AG10803 (cell line): ENCODE measurements at regions not wholly inside any gene's neighbourhood (a gene's known extent, or its start where the extent isn't known, plus 50 kb on each side); places are given as distances from the start of the nearest gene placed in this dataset.

ENCODE experiments used
- DNase-seq: peaks from one replicate; pipeline ENCODE4 v3.0.0; 2010; ENCODE audit warnings: low read depth
- H3K4me3 ChIP-seq: 2 replicates; pipeline ENCODE4 v1.5.1; 2011; ENCODE audit warnings: mild to moderate bottlenecking, low read length, control low read depth
- CTCF ChIP-seq: conservative IDR thresholded peaks from 2 replicates; pipeline ENCODE4 v1.5.1; 2011; ENCODE audit warnings: mild to moderate bottlenecking, low read length, control low read depth, inconsistent platforms

GRCh38 chr7:52668435-52668834, 367.0 kb upstream of the POM121L12 start:
- TF ChIP-seq CTCF = no peak
- H3K4me3 ChIP-seq = no peak overlapping the region
- DNase-seq = no peak

DNA sequence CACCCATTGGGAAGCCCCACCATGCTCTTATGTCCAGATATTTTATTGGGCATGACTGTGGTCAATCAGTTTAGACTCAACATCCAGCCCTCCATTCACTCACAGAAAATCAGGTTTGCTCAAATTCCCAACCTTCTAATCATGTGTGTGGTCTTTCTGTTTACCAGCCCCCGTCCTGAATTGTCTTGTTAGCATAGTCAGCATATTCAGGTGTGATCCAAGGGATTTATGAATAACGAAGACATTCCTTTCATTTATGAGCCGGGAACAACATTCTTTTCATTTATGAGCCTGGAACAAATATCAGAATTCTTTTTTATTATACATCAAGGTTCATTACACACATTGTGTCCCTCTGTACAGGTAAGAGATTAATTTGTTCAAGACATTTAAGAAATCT, 376.3 kb upstream of the POM121L12 start:
- no peak for TF ChIP-seq CTCF
- no peak for DNase-seq
- no peak overlapping the region for H3K4me3 ChIP-seq

DNA sequence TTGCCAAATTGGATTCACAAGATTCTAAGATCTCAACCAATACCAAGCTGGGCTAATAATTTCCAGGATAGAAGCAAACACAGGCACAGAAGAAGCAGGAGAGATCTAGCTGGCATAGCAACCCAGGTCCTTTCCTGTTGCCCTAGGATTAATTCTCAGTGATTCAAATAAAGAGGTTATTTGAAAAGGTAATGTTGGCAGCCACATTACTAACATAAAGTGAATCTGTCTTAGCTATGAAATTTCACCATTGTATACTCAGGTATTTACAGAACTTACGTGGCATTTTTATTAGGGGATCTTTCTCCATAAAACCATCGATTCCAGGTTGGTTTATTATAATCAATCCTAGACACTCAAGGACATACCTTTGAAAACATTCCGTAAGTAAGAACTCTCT, 379.3 kb upstream of the POM121L12 start:
- no peak for DNase-seq
- H3K4me3 ChIP-seq = no peak overlapping the region

GRCh38 chr7:52652621-52653020, 382.8 kb upstream of the POM121L12 start:
- TF ChIP-seq CTCF = no peak
- no peak overlapping the region for H3K4me3 ChIP-seq
- no peak for DNase-seq

More for the DNA sequence above, 379.3 kb upstream of the POM121L12 start:
- no peak for TF ChIP-seq CTCF

DNA sequence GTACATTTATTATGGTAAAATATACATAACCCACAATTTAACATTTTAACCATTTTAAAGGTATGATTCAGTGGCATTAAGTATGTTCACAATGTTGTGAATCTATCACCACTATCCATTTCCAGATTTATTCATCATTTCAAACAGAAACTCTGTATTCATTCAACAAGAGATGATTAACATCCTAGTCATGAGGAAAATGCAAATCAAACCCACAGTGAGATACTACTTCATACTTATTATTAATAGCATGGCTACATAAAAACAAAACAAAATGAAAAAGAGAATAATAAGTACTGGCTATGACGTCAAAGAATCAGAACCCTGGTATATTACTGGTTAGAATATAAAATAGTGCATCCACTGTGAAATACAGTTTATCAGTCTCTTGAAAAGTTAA, 386.6 kb upstream of the POM121L12 start:
- H3K4me3 ChIP-seq = no peak overlapping the region
- DNase-seq = no peak
- no peak for TF ChIP-seq CTCF

DNA sequence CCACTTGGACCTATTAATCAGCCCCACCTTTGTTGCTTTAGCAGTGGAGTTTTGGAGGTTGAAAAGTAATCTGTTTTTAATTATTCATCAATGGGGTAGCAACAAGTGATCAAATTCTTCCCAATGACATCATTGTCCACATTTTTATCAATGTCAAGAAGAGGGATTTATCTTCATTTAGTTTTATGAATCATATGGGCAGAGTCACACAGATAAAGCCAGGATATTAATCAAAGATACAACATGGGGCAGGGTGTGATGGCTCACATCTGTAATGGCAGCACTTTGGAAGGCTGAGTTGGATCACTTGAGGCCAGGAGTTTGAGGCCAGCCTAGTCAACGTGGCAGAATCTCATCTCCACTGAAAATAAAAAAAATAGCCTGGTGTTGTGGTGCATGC, 388.4 kb upstream of the POM121L12 start:
- H3K4me3 ChIP-seq = no peak overlapping the region
- DNase-seq = no peak
- no peak for TF ChIP-seq CTCF

GRCh38 chr7:52639981-52640380, 395.5 kb upstream of the POM121L12 start:
- no peak for DNase-seq
- TF ChIP-seq CTCF = no peak

More at GRCh38 chr7:52639981-52640380, 395.5 kb upstream of the POM121L12 start:
- H3K4me3 ChIP-seq = no peak overlapping the region
